Osteoblast (primary cell): ENCODE measurements at regions not wholly inside any gene's neighbourhood (a gene's known extent, or its start where the extent isn't known, plus 50 kb on each side); places are given as distances from the start of the nearest gene placed in this dataset.

Experiments used
- DNase-seq: peaks from one replicate; pipeline ENCODE4 v3.0.0; 2011; ENCODE audit warnings: low spot score, mixed read lengths; ENCODE audit not compliant: insufficient read length; ENCODE audit errors: missing footprints
- H2AFZ ChIP-seq: 2 replicates; pipeline ENCODE4 v1.6.0; 2011; ENCODE audit warnings: mild to moderate bottlenecking, low read length
- H3K27ac ChIP-seq: 2 replicates; pipeline ENCODE4 v1.5.1; 2011; ENCODE audit warnings: mild to moderate bottlenecking, low read depth, low read length, moderate library complexity
- H3K27me3 ChIP-seq: 2 replicates; pipeline ENCODE4 v1.6.0; 2012; ENCODE audit warnings: mild to moderate bottlenecking, control low read depth, inconsistent platforms, low read length, moderate library complexity; ENCODE audit not compliant: insufficient read depth
- H3K36me3 ChIP-seq: 2 replicates; pipeline ENCODE4 v1.5.1; 2011; ENCODE audit warnings: mild to moderate bottlenecking, low read length, control low read depth, moderate library complexity; ENCODE audit not compliant: insufficient read depth
- H3K4me1 ChIP-seq: 2 replicates; pipeline ENCODE4 v1.5.1; 2011; ENCODE audit warnings: mild to moderate bottlenecking, low read length, control low read depth, moderate library complexity; ENCODE audit not compliant: insufficient read depth
- H3K4me2 ChIP-seq: 2 replicates; pipeline ENCODE4 v1.6.0; 2011; ENCODE audit warnings: mild to moderate bottlenecking, low read length; ENCODE audit not compliant: insufficient read depth
- H3K4me3 ChIP-seq: fragments of 200-600 bp; sonication (generic); 3 replicates; pipeline ENCODE4 v1.5.1; 2012; ENCODE audit warnings: mild to moderate bottlenecking, low read length, inconsistent platforms; ENCODE audit not compliant: insufficient read depth
- H3K79me2 ChIP-seq: 2 replicates; pipeline ENCODE4 v1.6.0; 2012; ENCODE audit warnings: mild to moderate bottlenecking, low read length, control low read depth, inconsistent platforms; ENCODE audit not compliant: insufficient read depth
- H3K9me3 ChIP-seq: 2 replicates; pipeline ENCODE4 v1.5.1; 2011; ENCODE audit warnings: low read depth, low read length, control low read depth
- H4K20me1 ChIP-seq: 2 replicates; pipeline ENCODE4 v1.6.0; 2012; ENCODE audit warnings: mild to moderate bottlenecking, low read length, control low read depth; ENCODE audit not compliant: insufficient read depth
- CTCF ChIP-seq: IDR thresholded peaks from 2 replicates; pipeline ENCODE4 v1.5.1; 2011; ENCODE audit warnings: mild to moderate bottlenecking, low read depth, low read length, moderate library complexity; ENCODE audit errors: extremely low read depth

GRCh38 chr18:29434650-29435049 is 1257.7 kb upstream of the CDH2 start:
- Histone ChIP-seq H4K20me1 (no peaks in the 10 kb centered on the region), H3K79me2 (no peaks in the 10 kb centered on the region), H2AFZ (no peak overlapping the region), H3K4me2 (no peak overlapping the region), H3K4me1 (no peaks in the 10 kb centered on the region), H3K9me3 (no peaks in the 10 kb centered on the region), H3K4me3 (no peak overlapping the region), H3K27ac (no peak overlapping the region), H3K36me3 (no peaks in the 10 kb centered on the region), H3K27me3 (no peaks in the 10 kb centered on the region)
- TF ChIP-seq CTCF, result no peak
- no peak for DNase-seq

GRCh38 chr18:29430416-29430815 is 1253.5 kb upstream of the CDH2 start:
- no peaks in the 10 kb centered on the region for H4K20me1 ChIP-seq
- H3K27ac ChIP-seq, result no peak overlapping the region
- no peak overlapping the region for H3K4me3 ChIP-seq
- H3K4me2 ChIP-seq, result no peak overlapping the region
- no peak overlapping the region for H2AFZ ChIP-seq
- no peak for TF ChIP-seq CTCF
- H3K27me3 ChIP-seq, result no peaks in the 10 kb centered on the region
- no peaks in the 10 kb centered on the region for H3K9me3 ChIP-seq
- H3K79me2 ChIP-seq, result no peaks in the 10 kb centered on the region
- H3K36me3 ChIP-seq, result no peaks in the 10 kb centered on the region
- DNase-seq, result no peak
- H3K4me1 ChIP-seq, result no peaks in the 10 kb centered on the region

- no peak for TF ChIP-seq CTCF
- Histone ChIP-seq H3K79me2 (no peaks in the 10 kb centered on the region), H4K20me1 (no peaks in the 10 kb centered on the region), H3K4me3 (no peak overlapping the region), H3K36me3 (no peaks in the 10 kb centered on the region), H3K4me1 (peaks cover 5% of the 10 kb centered on the region), H3K9me3 (peaks cover 1% of the 10 kb centered on the region), H3K27ac (no peak overlapping the region), H3K27me3 (no peaks in the 10 kb centered on the region), H2AFZ (no peak overlapping the region), H3K4me2 (no peak overlapping the region)
- DNase-seq, result no peak
Observed at GRCh38 chr18:29418136-29418535, 1241.2 kb upstream of the CDH2 start.

- Histone ChIP-seq H3K79me2 (no peaks in the 10 kb centered on the region), H3K4me1 (no peaks in the 10 kb centered on the region), H3K27me3 (no peaks in the 10 kb centered on the region), H2AFZ (no peak overlapping the region), H3K36me3 (no peaks in the 10 kb centered on the region), H3K4me3 (no peak overlapping the region), H4K20me1 (no peaks in the 10 kb centered on the region), H3K9me3 (no peaks in the 10 kb centered on the region), H3K4me2 (no peak overlapping the region), H3K27ac (no peak overlapping the region)
- TF ChIP-seq CTCF, result no peak
- no peak for DNase-seq
Observed at GRCh38 chr18:29406996-29407395, 1230.1 kb upstream of the CDH2 start.
